ENCODE measurements at regions not wholly inside any gene's neighbourhood (a gene's known extent, or its start where the extent isn't known, plus 50 kb on each side); places are given as distances from the start of the nearest gene placed in this dataset.
A peak's percentile ranks its signal among the peaks of the same experiment; 100 is the strongest.

GRCh38 chr1:178020968-178021640 is 51.2 kb upstream of the SEC16B start:
- H3K4me3 Mint-ChIP-seq, result no peak overlapping the region
- no peak overlapping the region for H3K27ac Mint-ChIP-seq
- DNase-seq, result no peak
- no peaks in the 10 kb centered on the region for H3K36me3 Mint-ChIP-seq (ENCODE audit: low read depth)
- H3K4me1 Mint-ChIP-seq, result no peaks in the 10 kb centered on the region
- POLR2A ChIA-PET, result no interaction called here
- CTCF ChIA-PET, result no interaction called here
- no peaks in the 10 kb centered on the region for H3K27me3 Mint-ChIP-seq
- no peaks in the 10 kb centered on the region for H3K9me3 Mint-ChIP-seq

DNA sequence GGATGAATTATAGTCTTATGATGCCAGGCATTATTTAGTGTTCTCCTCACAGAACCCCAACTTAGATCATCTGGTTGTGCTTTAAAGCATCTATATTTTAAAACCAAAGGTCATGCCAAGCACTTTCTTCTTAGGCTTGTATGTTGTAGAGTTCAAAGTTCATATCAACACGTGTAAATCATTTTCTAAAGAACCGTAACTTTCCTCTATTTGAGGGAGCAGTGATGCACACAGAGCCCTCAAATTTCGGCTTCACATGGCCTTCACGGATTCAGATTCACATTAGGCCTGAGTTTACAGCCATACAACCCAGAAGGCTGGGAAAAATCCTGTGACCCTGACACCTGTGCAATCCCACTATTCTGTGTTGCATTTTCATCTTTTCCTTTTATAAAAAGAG is 52.1 kb upstream of the SEC16B start:
- DNase-seq, result no peak
- ChIA-PET CTCF (no interaction called here), POLR2A (no interaction called here)
- Mint-ChIP-seq H3K36me3 (ENCODE audit: low read depth) (no peaks in the 10 kb centered on the region), H3K27me3 (no peaks in the 10 kb centered on the region), H3K4me1 (no peaks in the 10 kb centered on the region), H3K9me3 (no peaks in the 10 kb centered on the region), H3K27ac (no peak overlapping the region), H3K4me3 (no peak overlapping the region)

DNA sequence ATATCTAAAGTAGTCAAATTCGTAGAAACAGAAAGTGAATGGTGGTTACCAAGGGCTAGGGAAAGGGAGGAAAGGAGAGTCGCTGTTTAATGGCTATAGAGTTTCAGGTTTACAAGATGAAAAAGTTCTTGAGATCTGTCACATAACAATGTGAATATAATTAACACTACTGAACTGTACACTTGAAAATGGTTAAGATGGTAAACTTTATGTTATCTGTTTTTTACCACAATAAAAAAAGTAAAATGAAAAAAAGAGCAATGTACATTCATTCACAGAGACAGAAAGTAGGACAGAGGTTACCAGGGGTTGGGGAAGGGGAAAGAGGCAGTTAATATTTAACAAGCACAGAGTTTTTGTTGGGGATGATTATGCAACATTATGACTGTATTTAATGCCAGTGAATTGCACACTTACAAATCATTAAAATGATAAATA is 53.3 kb upstream of the SEC16B start:
- Mint-ChIP-seq H3K27me3 (no peaks in the 10 kb centered on the region), H3K27ac (no peak overlapping the region), H3K4me3 (no peak overlapping the region), H3K9me3 (no peaks in the 10 kb centered on the region), H3K36me3 (ENCODE audit: low read depth) (no peaks in the 10 kb centered on the region), H3K4me1 (no peaks in the 10 kb centered on the region)
- DNase-seq, result no peak
- ChIA-PET POLR2A (no interaction called here), CTCF (no interaction called here)

DNA sequence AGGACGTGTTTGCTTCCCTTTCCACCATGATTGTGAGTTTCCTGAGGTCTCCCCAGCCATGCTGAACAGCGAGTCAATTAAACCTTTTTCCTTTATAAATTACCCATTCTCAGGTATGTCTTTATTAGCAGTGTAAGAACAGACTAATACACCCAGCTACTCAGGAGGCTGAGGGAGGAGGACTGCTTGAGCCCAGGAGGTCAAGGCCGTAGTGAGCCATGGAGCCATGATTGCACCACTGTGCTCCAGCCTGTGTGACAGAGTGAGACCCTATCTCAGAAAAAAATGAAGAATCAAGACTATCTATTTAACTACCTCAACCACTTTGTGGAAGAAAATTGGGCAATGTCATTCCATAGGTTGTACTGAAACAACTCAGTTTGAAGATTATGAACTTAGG is 54.6 kb upstream of the SEC16B start:
- Mint-ChIP-seq H3K36me3 (ENCODE audit: low read depth) (no peaks in the 10 kb centered on the region), H3K27ac (no peak overlapping the region), H3K9me3 (no peaks in the 10 kb centered on the region), H3K4me3 (no peak overlapping the region), H3K27me3 (no peaks in the 10 kb centered on the region), H3K4me1 (no peaks in the 10 kb centered on the region)
- ChIA-PET CTCF (no interaction called here), POLR2A (no interaction called here)
- no peak for DNase-seq

DNA sequence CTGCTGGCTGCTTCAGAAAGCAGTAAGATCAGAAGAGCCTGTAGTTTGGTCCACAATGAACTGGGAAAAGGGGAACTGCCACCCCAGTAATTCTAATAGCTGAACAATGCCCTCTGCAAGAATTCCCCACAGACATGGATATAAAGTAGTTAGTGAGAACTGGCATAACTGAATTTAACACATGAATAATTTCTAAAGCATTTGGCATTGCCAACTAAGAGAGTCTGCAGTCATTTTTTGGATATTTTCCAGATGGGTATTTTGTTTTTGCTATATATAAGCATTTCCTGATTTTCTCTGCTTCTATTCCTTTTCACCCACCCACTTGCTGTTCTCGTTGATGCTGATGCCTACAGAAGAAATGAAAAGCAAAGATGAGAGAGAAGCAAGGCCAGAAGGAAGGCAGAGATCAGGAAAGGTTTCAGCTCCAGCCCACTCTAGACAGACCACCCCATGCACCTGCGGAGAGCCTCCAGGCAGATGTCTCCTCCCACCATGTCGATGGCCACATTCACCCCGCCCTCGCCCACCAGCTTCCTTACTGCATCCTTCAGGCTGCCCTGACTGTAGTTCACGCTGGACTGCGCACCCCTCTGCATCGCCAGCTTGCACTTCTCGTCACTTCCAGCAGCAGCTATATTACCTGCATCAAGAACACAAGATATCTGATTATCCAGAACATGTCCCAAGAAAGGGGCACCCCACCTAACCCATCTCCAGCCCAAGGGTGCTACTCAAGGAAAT is 55.9 kb upstream of the SEC16B start:
- CTCF ChIA-PET, result no interaction called here
- H3K27ac Mint-ChIP-seq, result no peak overlapping the region
- H3K27me3 Mint-ChIP-seq, result no peaks in the 10 kb centered on the region
- H3K9me3 Mint-ChIP-seq, result no peaks in the 10 kb centered on the region
- POLR2A ChIA-PET, result no interaction called here
- H3K4me1 Mint-ChIP-seq, result no peaks in the 10 kb centered on the region
- H3K36me3 Mint-ChIP-seq (ENCODE audit: low read depth), result no peaks in the 10 kb centered on the region
- no peak for DNase-seq
- H3K4me3 Mint-ChIP-seq, result no peak overlapping the region

DNA sequence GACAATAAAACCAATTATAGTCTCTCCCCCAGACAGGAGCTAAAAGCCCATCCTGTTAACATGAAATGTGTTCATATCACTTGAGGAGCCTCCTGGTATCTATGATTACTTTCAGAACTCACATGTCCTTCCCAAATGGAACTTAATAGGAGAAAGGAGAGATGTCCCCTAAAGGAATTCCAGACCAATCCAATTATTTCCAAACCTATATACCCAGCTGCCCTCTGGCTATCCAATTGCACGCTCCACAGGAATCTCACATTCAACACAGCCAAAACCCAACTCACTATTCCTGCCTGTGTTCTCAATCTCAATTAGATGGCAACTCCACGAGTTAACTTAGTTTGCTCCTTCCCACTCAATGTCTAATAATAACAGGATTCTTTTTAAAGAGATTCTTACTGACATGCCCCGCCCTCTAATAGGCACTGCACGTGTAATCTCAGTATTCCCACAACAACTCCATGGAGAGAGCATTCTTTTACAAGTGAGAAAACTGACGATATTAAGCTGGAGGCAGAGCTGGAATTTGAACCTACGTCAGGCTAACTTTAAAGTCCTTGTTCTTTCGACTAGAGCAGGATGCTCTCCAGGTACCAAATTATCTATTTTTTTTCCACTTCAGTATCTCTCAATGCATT is 59.1 kb upstream of the SEC16B start:
- Mint-ChIP-seq H3K27ac (no peak overlapping the region), H3K4me3 (no peak overlapping the region), H3K36me3 (ENCODE audit: low read depth) (no peaks in the 10 kb centered on the region), H3K9me3 (no peaks in the 10 kb centered on the region), H3K4me1 (no peaks in the 10 kb centered on the region), H3K27me3 (no peaks in the 10 kb centered on the region)
- POLR2A ChIA-PET, result no interaction called here
- CTCF ChIA-PET, result no interaction called here
- no peak for DNase-seq

- CTCF ChIA-PET, result no interaction called here
- H3K36me3 Mint-ChIP-seq (ENCODE audit: low read depth), result no peaks in the 10 kb centered on the region
Measured at GRCh38 chr1:178030467-178030866, 60.6 kb upstream of the SEC16B start.

GRCh38 chr1:178031856-178032320 is 62.0 kb upstream of the RASAL2 start:
- DNase-seq, result peak; percentile 33
- Mint-ChIP-seq H3K4me1 (no peaks in the 10 kb centered on the region), H3K4me3 (no peak overlapping the region), H3K36me3 (ENCODE audit: low read depth) (no peaks in the 10 kb centered on the region), H3K27ac (no peak overlapping the region), H3K27me3 (peaks cover 3% of the 10 kb centered on the region), H3K9me3 (no peaks in the 10 kb centered on the region)
- CTCF ChIA-PET, result interaction anchor here (0.7 kb wide), 1 partner anchor 189 kb away, joined by 3 read pairs; no protein-coding TSS in a partner anchor
- POLR2A ChIA-PET, result no interaction called here

More at GRCh38 chr1:178030467-178030866, 60.6 kb upstream of the SEC16B start:
- no peaks in the 10 kb centered on the region for H3K27me3 Mint-ChIP-seq
- H3K27ac Mint-ChIP-seq, result no peak overlapping the region
- H3K4me1 Mint-ChIP-seq, result no peaks in the 10 kb centered on the region
- POLR2A ChIA-PET, result no interaction called here
- H3K9me3 Mint-ChIP-seq, result no peaks in the 10 kb centered on the region
- no peak for DNase-seq
- no peak overlapping the region for H3K4me3 Mint-ChIP-seq

DNA sequence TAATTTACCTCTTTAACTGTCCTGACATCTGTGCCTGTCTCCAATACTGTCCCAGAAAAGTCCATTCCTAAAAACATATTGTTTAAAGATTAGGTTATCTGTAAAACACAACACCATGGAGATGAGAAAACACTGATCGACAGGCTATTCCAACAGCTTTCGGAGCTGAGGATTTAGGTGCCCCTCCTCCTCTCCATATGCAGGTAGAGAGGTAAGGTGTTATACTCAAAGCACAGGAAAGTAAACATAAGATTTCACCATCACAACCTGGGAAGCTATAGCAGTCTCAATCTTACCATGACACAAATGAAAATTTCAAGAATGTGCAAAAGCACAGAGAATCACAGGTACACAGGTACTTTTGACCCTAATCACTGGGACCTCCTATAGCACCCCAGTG is 60.9 kb upstream of the RASAL2 start:
- Mint-ChIP-seq H3K9me3 (no peaks in the 10 kb centered on the region), H3K27me3 (peaks cover 6% of the 10 kb centered on the region), H3K36me3 (ENCODE audit: low read depth) (no peaks in the 10 kb centered on the region), H3K4me3 (no peak overlapping the region), H3K27ac (no peak overlapping the region), H3K4me1 (no peaks in the 10 kb centered on the region)
- ChIA-PET CTCF (no interaction called here), POLR2A (no interaction called here)
- DNase-seq, result no peak

GRCh38 chr1:178034676-178035075 is 59.2 kb upstream of the RASAL2 start:
- Mint-ChIP-seq H3K36me3 (ENCODE audit: low read depth) (no peaks in the 10 kb centered on the region), H3K27ac (no peak overlapping the region), H3K4me3 (no peak overlapping the region), H3K4me1 (no peaks in the 10 kb centered on the region), H3K27me3 (peaks cover 10% of the 10 kb centered on the region), H3K9me3 (no peaks in the 10 kb centered on the region)
- no peak for DNase-seq
- ChIA-PET POLR2A (no interaction called here), CTCF (no interaction called here)

- H3K27ac Mint-ChIP-seq, result no peak overlapping the region
- no peak for DNase-seq
- H3K36me3 Mint-ChIP-seq (ENCODE audit: low read depth), result no peaks in the 10 kb centered on the region
- ChIA-PET CTCF (no interaction called here), POLR2A (no interaction called here)
- no peak overlapping the region for H3K4me3 Mint-ChIP-seq
- H3K4me1 Mint-ChIP-seq, result no peaks in the 10 kb centered on the region
- no peaks in the 10 kb centered on the region for H3K9me3 Mint-ChIP-seq
- peaks cover 10% of the 10 kb centered on the region for H3K27me3 Mint-ChIP-seq
Measured at GRCh38 chr1:178036090-178036489, 57.8 kb upstream of the RASAL2 start.

DNA sequence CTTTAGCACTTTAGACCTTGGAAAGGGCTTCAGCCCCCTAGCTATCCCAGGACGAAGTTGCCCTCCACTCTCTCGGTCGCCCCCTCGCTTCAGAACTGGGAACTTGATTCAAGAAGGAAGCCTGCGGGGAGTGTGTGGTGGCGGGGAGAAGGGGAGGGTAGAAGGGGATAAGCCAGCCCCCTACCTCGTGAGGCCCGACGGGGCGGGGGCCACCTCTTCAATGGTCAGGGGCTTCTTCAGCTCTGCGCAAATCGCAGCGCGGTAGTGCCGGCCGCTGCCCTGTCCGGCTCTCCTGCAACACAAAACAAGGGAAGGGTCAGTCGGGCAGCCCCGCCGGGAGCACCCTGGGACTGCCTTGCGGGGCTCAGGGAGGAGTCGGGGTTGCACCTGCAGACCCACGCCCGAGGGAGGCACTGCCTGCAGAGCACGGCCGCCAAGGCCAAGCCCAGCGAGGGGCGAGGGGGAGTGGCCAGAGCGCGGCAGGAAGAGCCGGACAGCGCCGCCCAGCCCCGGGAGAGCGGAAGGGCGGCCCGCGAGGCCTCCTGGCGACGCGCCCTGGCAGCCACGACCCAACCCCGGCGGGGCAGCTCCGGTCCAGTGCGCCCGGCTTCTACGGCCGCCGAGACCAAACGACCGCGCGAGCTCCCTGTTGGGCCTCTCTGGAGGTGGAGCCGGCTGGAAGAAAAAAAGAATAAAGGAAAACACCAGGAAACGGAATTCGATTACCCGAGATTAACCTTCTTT is 56.2 kb upstream of the RASAL2 start:
- Mint-ChIP-seq H3K9me3 (peaks cover 6% of the 10 kb centered on the region), H3K27ac (no peak overlapping the region), H3K27me3 (peaks cover 10% of the 10 kb centered on the region), H3K36me3 (ENCODE audit: low read depth) (no peaks in the 10 kb centered on the region), H3K4me3 (no peak overlapping the region), H3K4me1 (no peaks in the 10 kb centered on the region)
- DNase-seq, result no peak
- POLR2A ChIA-PET, result no interaction called here
- CTCF ChIA-PET, result interaction anchor here (0.6 kb wide), 1 partner anchor 19 kb away, joined by 6 read pairs; no protein-coding TSS in a partner anchor

DNA sequence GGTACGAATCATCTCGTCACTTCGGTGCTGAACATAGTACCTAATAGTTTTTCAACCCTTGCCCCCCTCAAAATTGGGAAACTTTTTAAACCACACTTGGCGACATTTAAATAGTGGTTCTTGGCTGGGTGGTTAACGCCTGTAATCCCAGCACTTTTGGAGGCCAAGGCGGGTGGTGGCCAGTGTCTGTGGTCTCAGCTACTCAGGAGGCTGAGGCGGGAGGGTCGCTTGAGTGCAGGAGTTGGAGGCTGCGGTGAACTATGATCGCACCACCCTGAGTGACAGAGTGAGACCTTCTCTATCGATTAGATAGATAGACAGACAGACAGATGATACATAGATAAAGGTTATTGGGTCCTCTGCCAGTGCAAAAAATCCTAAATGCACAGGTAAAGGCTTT is 55.5 kb upstream of the RASAL2 start:
- no peak overlapping the region for H3K27ac Mint-ChIP-seq

More for the DNA sequence above, 55.5 kb upstream of the RASAL2 start:
- H3K36me3 Mint-ChIP-seq (ENCODE audit: low read depth), result no peaks in the 10 kb centered on the region
- no peak overlapping the region for H3K4me3 Mint-ChIP-seq
- CTCF ChIA-PET, result no interaction called here
- POLR2A ChIA-PET, result no interaction called here
- DNase-seq, result no peak
- H3K4me1 Mint-ChIP-seq, result no peaks in the 10 kb centered on the region
- H3K9me3 Mint-ChIP-seq, result peaks cover 6% of the 10 kb centered on the region
- peaks cover 10% of the 10 kb centered on the region for H3K27me3 Mint-ChIP-seq
